Tibial nerve (tissue), 4 donors: ENCODE measurements at regions not wholly inside any gene's neighbourhood (a gene's known extent, or its start where the extent isn't known, plus 50 kb on each side); places are given as distances from the start of the nearest gene placed in this dataset.
"Not testable (repeated sequence)": the region's sequence is repeated elsewhere in the genome, so short reads cannot be mapped to it uniquely, and the experiment has no call there.

Source experiments
- DNase-seq, 2 donors: peaks; one replicate each; pipeline ENCODE4 v3.0.0-alpha.2; 2019; ENCODE audit warnings: low spot score in 2 of 2
- H3K27ac ChIP-seq, 4 donors: fragments of 200-600 bp; sonication (generic) in 3 of 4; one replicate each; pipeline ENCODE4 v1.5.1; 2017 to 2019; ENCODE audit warnings: mild to moderate bottlenecking in 1 of 4
- H3K27me3 ChIP-seq, 2 donors: fragments of 200-600 bp; sonication (generic) in 1 of 2; one replicate each; pipeline versions ENCODE4 v1.5.1 to v1.6.0; 2017 to 2019
- H3K36me3 ChIP-seq, 3 donors: fragments of 200-600 bp; sonication (generic); one replicate each; pipeline ENCODE4 v1.5.1; 2018 to 2019
- H3K4me1 ChIP-seq, 4 donors: fragments of 200-600 bp; sonication (generic) in 3 of 4; one replicate each; pipeline ENCODE4 v1.5.1; 2017 to 2019
- H3K4me3 ChIP-seq, 4 donors: fragments of 200-600 bp; sonication (generic) in 3 of 4; one replicate each; pipeline ENCODE4 v1.5.1; 2017 to 2019; ENCODE audit warnings: mild to moderate bottlenecking in 1 of 4, moderate library complexity in 1 of 4
- H3K9me3 ChIP-seq, 4 donors: fragments of 200-600 bp; sonication (generic) in 3 of 4; one replicate each; pipeline ENCODE4 v1.5.1; 2017 to 2019
- CTCF ChIP-seq, 5 experiments: fragments of 200-600 bp in 3 of 5; fragments of 450-650 bp in 2 of 5; sonication (generic) in 3 of 5; IDR thresholded peaks; one replicate each; pipeline ENCODE4 v1.5.1; 2016 to 2019; ENCODE audit warnings: antibody characterized with exemption in 5 of 5, mild to moderate bottlenecking in 3 of 5, moderate library complexity in 2 of 5
- EP300 ChIP-seq, 2 donors: sonication (generic); formaldehyde crosslinking; IDR thresholded peaks; one replicate each; pipeline ENCODE4 v1.6.1; 2017; ENCODE audit warnings: antibody characterized with exemption in 2 of 2, mild to moderate bottlenecking in 1 of 2
- POLR2A ChIP-seq, 2 donors: fragments of 450-650 bp; IDR thresholded peaks; one replicate each; pipeline ENCODE4 v1.6.1; 2017; ENCODE audit warnings: antibody characterized with exemption in 2 of 2, mild to moderate bottlenecking in 2 of 2, moderate library complexity in 2 of 2
- WGBS, 2 donors: methylation state at CpG; one replicate each; pipeline ENCODE4 v1.1.5; 2018; 5-methylcytosine and 5-hydroxymethylcytosine counted together

GRCh38 chr2:192544371-192544955 lies 349.7 kb upstream of the TMEFF2 start:
- DNase-seq, result no peak
- WGBS, 2 donors, result 82 to 86% methylated on average over 4 of the region's 4 CpGs
- no peaks in the 10 kb centered on the region for H3K27me3 ChIP-seq
- no peak overlapping the region for H3K4me3 ChIP-seq
- no peaks in the 10 kb centered on the region for H3K36me3 ChIP-seq
- peaks cover 0 to 2% (median 0%) of the 10 kb centered on the region in 4 donors for H3K9me3 ChIP-seq
- no peak for TF ChIP-seq EP300 (IDR thresholded peaks at IDR 0.05)
- TF ChIP-seq POLR2A (IDR thresholded peaks at IDR 0.05), result no peak
- TF ChIP-seq CTCF (IDR thresholded peaks at IDR 0.05), result no peak
- H3K4me1 ChIP-seq, result no peaks in the 10 kb centered on the region
- H3K27ac ChIP-seq, result no peak overlapping the region

- not testable (repeated sequence) for H3K4me1 ChIP-seq, H3K27me3 ChIP-seq, DNase-seq, H3K9me3 ChIP-seq, H3K36me3 ChIP-seq, H3K4me3 ChIP-seq, H3K27ac ChIP-seq
- WGBS, 2 donors, result 55 to 68% methylated on average over 14 of the region's 14 CpGs
These were observed 347.7 kb upstream of the TMEFF2 start for GRCh38 chr2:192542148-192543066.

GRCh38 chr2:192539306-192539705 lies 344.6 kb upstream of the TMEFF2 start:
- Histone ChIP-seq H3K36me3 (no peaks in the 10 kb centered on the region), H3K4me1 (no peaks in the 10 kb centered on the region), H3K9me3 (no peaks in the 10 kb centered on the region), H3K27ac (no peak overlapping the region), H3K27me3 (no peaks in the 10 kb centered on the region), H3K4me3 (no peak overlapping the region)
- DNase-seq, result no peak
- TF ChIP-seq EP300 (IDR thresholded peaks at IDR 0.05) (no peak), POLR2A (IDR thresholded peaks at IDR 0.05) (no peak), CTCF (IDR thresholded peaks at IDR 0.05) (no peak)
- WGBS, 2 donors, result 79 to 83% methylated on average over 5 of the region's 5 CpGs

GRCh38 chr2:192536922-192537624 lies 342.3 kb upstream of the TMEFF2 start:
- no peak overlapping the region for H3K4me3 ChIP-seq
- H3K9me3 ChIP-seq, result no peaks in the 10 kb centered on the region
- no peak overlapping the region for H3K27ac ChIP-seq
- no peak for TF ChIP-seq EP300 (IDR thresholded peaks at IDR 0.05)
- no peak for TF ChIP-seq POLR2A (IDR thresholded peaks at IDR 0.05)
- no peak for TF ChIP-seq CTCF (IDR thresholded peaks at IDR 0.05)
- WGBS, 2 donors, result 47 to 49% methylated on average over 2 of the region's 2 CpGs
- H3K4me1 ChIP-seq, result no peaks in the 10 kb centered on the region
- no peak for DNase-seq
- no peaks in the 10 kb centered on the region for H3K27me3 ChIP-seq
- no peaks in the 10 kb centered on the region for H3K36me3 ChIP-seq

GRCh38 chr2:192535956-192536921 lies 341.5 kb upstream of the TMEFF2 start:
- WGBS, 2 donors, result 57 to 73% methylated on average over 3 of the region's 3 CpGs
- H3K27ac ChIP-seq, result no peak overlapping the region
- H3K27me3 ChIP-seq, result no peaks in the 10 kb centered on the region
- no peak overlapping the region for H3K4me3 ChIP-seq
- no peak for DNase-seq
- no peaks in the 10 kb centered on the region for H3K36me3 ChIP-seq
- TF ChIP-seq EP300 (IDR thresholded peaks at IDR 0.05), result no peak
- no peak for TF ChIP-seq POLR2A (IDR thresholded peaks at IDR 0.05)
- TF ChIP-seq CTCF (IDR thresholded peaks at IDR 0.05), result no peak
- H3K9me3 ChIP-seq, result no peaks in the 10 kb centered on the region
- no peaks in the 10 kb centered on the region for H3K4me1 ChIP-seq
